Thyroid gland (tissue), 4 donors: ENCODE measurements at regions not wholly inside any gene's neighbourhood (a gene's known extent, or its start where the extent isn't known, plus 50 kb on each side); places are given as distances from the start of the nearest gene placed in this dataset.
"Not testable (repeated sequence)": the region's sequence is repeated elsewhere in the genome, so short reads cannot be mapped to it uniquely, and the experiment has no call there.

Source experiments
- CTCF ChIP-seq, 6 experiments: fragments of 200-600 bp in 3 of 6; fragments of 450-650 bp in 3 of 6; sonication (generic) in 3 of 6; IDR thresholded peaks; one replicate each; pipeline ENCODE4 v1.5.1; 2016 to 2019; ENCODE audit warnings: antibody characterized with exemption in 6 of 6, mild to moderate bottlenecking in 2 of 6, inconsistent platforms in 1 of 6, moderate library complexity in 1 of 6
- POLR2A ChIP-seq, 2 donors: fragments of 450-650 bp; IDR thresholded peaks; one replicate each; pipeline ENCODE4 v1.6.1; 2017; ENCODE audit warnings: antibody characterized with exemption in 2 of 2, mild to moderate bottlenecking in 2 of 2, moderate library complexity in 1 of 2

GRCh38 chr2:153246636-153247035 lies 231.9 kb downstream of the RPRM start:
- not testable (repeated sequence) for TF ChIP-seq CTCF, POLR2A (IDR thresholded peaks at IDR 0.05)
